PFSK-1 (cell line): ENCODE measurements at regions not wholly inside any gene's neighbourhood (a gene's known extent, or its start where the extent isn't known, plus 50 kb on each side); places are given as distances from the start of the nearest gene placed in this dataset.

Experiments used
- FOXP2 ChIP-seq: optimal IDR thresholded peaks from 2 replicates; pipeline ENCODE3; 2011; ENCODE audit warnings: borderline replicate concordance, control low read depth, inconsistent platforms; ENCODE audit not compliant: insufficient read depth; ENCODE audit errors: extremely low read length, extremely low read depth
- POLR2AphosphoS5 ChIP-seq: IDR thresholded peaks from 2 replicates; pipeline ENCODE4 v1.6.1; 2012; ENCODE audit warnings: low read depth, mild to moderate bottlenecking, control low read depth, low read length, moderate library complexity
- SIN3A ChIP-seq: IDR thresholded peaks from 2 replicates; pipeline ENCODE4 v1.6.1; 2012; ENCODE audit warnings: mild to moderate bottlenecking, low read length, moderate library complexity, borderline replicate concordance; ENCODE audit not compliant: insufficient read depth
- TAF1 ChIP-seq: IDR thresholded peaks from 2 replicates; pipeline ENCODE4 v1.6.1; 2012; ENCODE audit warnings: low read length, control low read depth, borderline replicate concordance; ENCODE audit not compliant: insufficient read depth
- TF ChIP-seq, protein P1 (sequence below), 2 experiments: IDR thresholded peaks; 2 replicates each; pipeline versions ENCODE4 v1.6.1 to v1.8.0; 2011 to 2012; ENCODE audit warnings: low read depth in 2 of 2, low read length in 2 of 2, control low read depth in 1 of 2, inconsistent platforms in 1 of 2, mild to moderate bottlenecking in 1 of 2, moderate library complexity in 1 of 2; ENCODE audit not compliant: insufficient read depth in 1 of 2

DNA sequence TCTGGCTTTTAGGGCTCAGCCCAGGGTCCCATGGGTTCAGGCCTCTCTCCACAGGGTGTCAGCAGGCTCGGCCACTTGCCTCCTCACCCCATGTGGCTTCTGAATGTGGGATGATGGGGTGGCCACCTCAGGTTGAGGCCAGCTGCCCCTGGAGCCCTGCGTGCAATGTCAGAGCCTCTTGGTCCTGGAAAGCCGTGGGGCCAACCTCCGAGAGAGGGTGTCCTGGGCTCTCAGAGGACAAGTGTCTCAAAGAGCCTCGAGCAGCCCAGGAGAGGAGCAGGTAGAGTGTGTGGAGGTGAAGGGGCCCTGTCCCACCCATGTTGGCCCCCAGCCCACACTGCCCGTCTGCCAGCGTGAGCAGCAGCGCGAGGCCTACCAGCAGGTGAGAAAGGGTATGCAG, 86.0 kb downstream of the PLXNA1 start:
- TF ChIP-seq SIN3A (no peak), POLR2AphosphoS5 (no peak), TAF1 (no peak), FOXP2 (no peak)
- TF ChIP-seq, protein P1, sequence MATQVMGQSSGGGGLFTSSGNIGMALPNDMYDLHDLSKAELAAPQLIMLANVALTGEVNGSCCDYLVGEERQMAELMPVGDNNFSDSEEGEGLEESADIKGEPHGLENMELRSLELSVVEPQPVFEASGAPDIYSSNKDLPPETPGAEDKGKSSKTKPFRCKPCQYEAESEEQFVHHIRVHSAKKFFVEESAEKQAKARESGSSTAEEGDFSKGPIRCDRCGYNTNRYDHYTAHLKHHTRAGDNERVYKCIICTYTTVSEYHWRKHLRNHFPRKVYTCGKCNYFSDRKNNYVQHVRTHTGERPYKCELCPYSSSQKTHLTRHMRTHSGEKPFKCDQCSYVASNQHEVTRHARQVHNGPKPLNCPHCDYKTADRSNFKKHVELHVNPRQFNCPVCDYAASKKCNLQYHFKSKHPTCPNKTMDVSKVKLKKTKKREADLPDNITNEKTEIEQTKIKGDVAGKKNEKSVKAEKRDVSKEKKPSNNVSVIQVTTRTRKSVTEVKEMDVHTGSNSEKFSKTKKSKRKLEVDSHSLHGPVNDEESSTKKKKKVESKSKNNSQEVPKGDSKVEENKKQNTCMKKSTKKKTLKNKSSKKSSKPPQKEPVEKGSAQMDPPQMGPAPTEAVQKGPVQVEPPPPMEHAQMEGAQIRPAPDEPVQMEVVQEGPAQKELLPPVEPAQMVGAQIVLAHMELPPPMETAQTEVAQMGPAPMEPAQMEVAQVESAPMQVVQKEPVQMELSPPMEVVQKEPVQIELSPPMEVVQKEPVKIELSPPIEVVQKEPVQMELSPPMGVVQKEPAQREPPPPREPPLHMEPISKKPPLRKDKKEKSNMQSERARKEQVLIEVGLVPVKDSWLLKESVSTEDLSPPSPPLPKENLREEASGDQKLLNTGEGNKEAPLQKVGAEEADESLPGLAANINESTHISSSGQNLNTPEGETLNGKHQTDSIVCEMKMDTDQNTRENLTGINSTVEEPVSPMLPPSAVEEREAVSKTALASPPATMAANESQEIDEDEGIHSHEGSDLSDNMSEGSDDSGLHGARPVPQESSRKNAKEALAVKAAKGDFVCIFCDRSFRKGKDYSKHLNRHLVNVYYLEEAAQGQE (IDR thresholded peaks at IDR 0.05; ENCODE audit: insufficient read depth in 1 of 2, low read depth in 2 of 2, low read length in 2 of 2) = no peak

DNA sequence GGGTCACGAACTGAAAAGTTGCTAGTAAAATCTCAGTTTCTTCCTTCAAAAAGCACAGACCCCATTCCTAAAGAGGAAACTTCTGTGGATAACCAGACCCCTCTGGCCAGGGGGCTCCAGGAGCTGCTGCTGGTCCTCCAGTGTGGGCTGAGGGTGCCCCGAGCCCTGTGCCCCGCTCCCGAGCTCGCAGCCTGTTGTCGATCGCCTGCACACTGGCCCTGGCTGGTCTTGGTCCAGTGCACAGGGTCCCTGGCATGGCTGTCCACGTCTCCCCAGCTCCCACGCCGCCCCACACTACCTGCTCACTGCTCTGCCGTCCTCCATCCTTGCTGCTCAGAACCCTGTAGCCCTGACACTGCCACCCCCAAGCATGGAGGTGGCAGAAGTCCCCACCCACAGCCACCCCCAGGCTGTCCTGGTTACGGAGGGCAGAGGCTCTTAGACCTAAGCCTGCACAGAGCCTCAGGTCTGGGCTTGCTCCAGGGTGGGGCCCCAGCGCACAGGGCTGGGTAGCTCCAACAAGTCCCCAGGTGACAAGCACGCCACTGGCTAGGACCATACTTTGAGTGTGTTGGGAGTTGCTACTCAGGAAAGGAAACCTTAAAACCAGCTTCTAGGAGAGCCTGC, 87.0 kb downstream of the PLXNA1 start:
- TF ChIP-seq FOXP2 (no peak), TAF1 (no peak), POLR2AphosphoS5 (no peak), SIN3A (no peak)
- TF ChIP-seq, protein P1 (IDR thresholded peaks at IDR 0.05; ENCODE audit: insufficient read depth in 1 of 2, low read depth in 2 of 2, low read length in 2 of 2) = no peak

DNA sequence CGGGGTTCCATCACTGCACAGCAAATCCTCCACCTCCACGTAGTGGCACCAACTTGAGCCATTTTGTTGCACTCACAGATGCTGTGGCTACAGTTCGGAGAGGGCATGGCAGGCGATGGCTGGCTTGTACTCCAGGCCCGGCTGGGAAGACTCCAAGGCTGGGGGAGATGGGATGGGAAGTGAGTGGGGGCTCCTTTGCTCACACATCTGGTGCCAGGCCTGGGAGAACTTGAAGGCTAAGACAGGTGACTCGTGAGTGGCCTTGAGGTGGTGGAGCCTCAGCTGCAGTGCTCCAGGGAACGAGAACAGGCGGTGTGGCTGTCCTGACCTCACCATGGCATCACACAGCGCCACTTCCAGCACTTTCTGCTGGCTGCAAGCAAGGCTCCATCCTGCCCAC, 87.9 kb downstream of the PLXNA1 start:
- TF ChIP-seq SIN3A = no peak
- TF ChIP-seq, protein P1 (IDR thresholded peaks at IDR 0.05; ENCODE audit: insufficient read depth in 1 of 2, low read depth in 2 of 2, low read length in 2 of 2) = no peak
- no peak for TF ChIP-seq POLR2AphosphoS5
- TF ChIP-seq TAF1 = no peak
- TF ChIP-seq FOXP2 = no peak

DNA sequence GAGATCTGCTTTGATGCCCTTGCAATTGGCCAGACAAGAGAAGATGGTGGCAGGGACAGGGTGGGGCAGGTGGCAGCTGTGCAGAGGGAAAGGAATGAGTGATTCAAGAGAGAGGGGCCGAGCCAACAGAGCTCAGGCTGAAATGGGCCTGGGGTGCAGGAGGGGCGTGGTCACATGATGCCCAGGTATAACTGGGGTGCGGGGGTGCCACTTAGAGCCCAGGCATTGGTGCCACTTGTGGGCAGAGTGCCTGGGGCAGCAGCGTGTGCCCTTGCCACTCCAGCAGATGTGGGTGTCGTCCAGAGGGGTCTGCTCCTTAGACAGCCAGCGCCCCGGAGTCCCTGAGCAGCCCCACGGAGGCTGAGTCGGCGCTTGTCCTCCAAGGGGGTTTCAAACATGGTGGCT, 88.7 kb downstream of the PLXNA1 start:
- no peak for TF ChIP-seq SIN3A
- no peak for TF ChIP-seq FOXP2
- TF ChIP-seq, protein P1 (IDR thresholded peaks at IDR 0.05; ENCODE audit: insufficient read depth in 1 of 2, low read depth in 2 of 2, low read length in 2 of 2) = no peak
- TF ChIP-seq TAF1 = no peak
- no peak for TF ChIP-seq POLR2AphosphoS5

DNA sequence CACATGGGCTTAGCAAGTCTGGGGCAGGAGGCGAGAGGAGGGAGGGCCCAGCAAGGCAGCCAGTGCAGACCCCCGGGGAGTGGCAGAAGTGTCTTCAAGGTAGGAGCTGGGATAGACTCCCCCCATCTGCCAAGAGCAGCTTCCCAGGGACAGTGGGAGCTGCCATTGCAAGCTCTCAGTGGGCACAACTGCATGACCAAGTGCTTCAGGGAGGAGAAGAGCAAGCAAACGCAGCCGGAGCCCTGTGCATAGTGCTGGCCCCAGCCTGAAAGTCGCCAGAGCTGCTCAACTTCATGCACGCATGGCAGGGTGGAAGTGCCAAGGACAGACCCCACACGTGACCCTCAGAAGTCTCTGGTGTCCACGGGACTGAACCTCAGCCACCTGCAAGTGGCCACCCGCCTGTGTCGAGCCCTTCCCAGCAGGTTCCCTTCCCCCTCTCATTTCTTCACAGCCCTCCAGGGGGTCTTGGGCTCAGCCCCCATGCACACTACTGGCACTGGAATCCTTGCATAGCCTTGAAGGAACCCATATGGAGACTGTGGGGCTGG, 89.4 kb downstream of the PLXNA1 start:
- TF ChIP-seq TAF1 = no peak
- TF ChIP-seq POLR2AphosphoS5 = no peak
- TF ChIP-seq SIN3A = no peak
- TF ChIP-seq, protein P1 (IDR thresholded peaks at IDR 0.05; ENCODE audit: insufficient read depth in 1 of 2, low read depth in 2 of 2, low read length in 2 of 2) = no peak
- TF ChIP-seq FOXP2 = no peak
